Endothelial cell of hepatic sinusoid (primary cell): ENCODE measurements at regions not wholly inside any gene's neighbourhood (a gene's known extent, or its start where the extent isn't known, plus 50 kb on each side); places are given as distances from the start of the nearest gene placed in this dataset.

ENCODE experiments used
- in situ Hi-C: cut with HindIII; loops from 2 replicates; pipeline ENCODE4 v1.10.0; 2017; ENCODE audit warnings: low sequenced_read_pairs

DNA sequence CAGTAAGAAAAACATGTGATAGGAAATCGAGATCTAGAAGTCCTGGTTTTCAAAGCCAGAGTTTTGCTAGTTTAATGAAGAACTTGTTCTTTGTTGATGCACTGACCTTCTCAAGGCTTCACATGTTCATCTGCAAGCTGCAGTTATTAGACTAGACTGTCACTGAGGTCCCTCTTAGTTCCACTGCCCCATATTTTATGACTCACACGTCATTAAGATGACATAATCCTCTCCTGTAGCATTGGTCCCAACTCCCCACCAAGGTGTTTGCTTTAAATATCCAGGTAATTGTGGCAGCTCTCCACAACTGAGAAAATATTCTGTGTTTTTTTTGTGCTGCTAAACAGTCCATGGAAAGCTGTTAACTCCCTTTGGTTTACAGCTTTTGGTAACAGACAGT, 149.7 kb downstream of the MREG start:
- in situ Hi-C loops: no loop called here

DNA sequence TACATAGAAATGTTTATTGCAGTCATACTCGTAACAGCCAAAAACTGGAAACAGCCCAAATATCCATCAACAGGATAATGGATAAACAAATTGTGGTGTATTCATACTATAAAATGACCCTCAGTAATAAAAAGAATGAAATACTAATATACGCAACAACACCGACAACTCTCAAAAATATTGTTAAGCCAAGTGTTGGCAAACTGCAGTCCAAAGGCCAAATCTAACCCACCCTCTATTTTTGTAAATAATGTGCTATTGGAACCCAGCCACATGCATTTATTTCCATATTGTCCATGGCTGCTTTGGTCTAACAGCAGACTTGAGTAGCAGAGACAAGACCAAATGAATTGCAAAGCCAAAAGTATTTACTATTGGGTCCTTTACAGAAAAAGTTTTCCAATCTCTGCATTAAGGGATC, 151.0 kb downstream of the MREG start:
- in situ Hi-C loops: no loop called here

DNA sequence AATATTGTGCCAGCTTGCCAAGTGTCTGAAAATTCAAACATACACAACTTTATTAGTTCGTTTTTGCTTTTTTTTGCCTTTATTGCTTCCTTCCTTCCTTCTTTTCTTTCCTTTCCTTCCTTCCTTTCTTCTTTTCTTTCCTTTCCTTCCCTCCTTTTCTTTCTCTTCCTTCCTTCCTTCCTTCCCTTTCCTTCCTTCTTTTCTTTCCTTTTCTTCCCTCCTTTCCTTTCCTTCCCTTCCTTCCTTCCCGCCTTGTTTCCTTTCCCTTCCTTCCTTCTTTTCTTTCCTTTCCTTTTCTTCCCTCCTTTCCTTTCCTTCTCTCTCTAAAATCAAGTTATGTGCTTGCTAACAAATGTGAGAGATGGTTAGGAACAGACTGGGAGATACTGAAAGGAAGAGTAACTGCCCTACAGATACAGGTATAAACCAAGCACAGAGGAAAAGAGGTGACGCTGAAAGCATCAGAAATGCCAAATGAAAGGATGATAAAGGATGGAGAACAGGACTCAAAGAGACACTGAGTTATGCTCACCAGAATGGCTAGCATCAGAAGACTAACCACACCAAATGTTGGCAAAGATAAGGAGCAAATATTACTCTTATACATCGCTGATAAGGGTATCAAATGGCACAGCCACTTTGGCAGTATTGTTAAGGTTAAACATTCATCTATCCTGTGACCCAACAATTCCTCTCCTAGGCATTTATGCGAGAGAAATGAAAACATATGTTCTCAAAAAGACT, 151.6 kb downstream of the MREG start:
- in situ Hi-C loops: no loop called here

DNA sequence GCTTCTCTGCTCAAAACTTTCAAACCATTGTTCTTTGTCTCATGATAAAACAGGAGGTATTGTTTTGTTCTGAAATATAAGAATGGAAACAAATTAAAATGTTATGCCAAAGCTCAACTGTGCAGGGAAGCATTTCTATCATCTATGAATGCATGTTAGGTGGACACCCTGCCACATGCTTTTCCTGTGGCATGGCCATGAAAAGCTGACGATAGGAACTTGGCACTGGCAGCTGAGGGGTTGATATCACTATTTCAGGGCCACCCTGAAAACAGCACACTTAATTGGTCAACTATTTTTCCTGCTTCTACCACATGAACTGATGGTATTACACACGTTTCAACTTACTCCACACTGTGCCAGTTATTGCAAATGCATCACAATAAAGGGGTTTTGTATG, 157.3 kb downstream of the MREG start:
- in situ Hi-C loops: loop anchor here (5.0 kb wide), 1 partner anchor 41 kb away; no protein-coding TSS in a partner anchor

DNA sequence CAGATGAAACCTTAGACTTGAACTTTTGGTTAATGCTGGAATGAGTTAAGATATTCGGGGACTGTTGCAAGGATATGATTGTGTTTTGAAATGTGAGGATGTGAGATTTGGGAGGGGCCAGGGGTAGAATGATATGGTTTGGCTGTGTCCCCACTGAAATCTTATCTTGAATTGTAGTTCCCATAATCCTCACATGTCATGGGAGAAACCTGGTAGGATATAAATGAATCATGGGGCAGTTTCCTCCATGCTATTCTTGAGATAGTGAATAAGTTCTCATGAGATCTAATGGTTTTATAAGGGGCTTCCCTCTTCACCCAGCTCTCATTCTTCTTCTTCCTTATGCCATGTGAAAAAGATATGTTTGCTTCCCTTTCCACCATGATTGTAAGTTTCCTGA, 158.0 kb downstream of the MREG start:
- in situ Hi-C loops: loop anchor here (5.0 kb wide), 1 partner anchor 42 kb away; no protein-coding TSS in a partner anchor

DNA sequence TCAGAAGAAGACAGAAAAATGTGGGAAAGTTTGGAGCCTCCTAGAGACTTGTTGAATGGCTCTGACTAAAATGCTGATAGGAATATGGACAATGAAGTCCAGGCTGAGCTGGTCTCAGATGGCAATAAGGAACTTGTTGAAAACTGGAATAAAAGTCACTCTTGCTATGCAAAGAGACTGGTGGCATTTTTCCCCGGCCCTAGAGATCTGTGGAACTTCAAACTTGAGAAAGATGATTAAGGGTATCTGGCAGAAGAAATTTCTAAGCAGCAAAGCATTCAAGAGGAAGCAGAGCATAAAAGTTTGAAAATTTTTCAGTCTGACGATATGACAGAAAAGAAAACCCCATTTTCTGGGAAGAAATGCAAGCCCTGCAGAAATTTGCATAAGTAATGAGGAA, 159.3 kb downstream of the MREG start:
- in situ Hi-C loops: no loop called here

DNA sequence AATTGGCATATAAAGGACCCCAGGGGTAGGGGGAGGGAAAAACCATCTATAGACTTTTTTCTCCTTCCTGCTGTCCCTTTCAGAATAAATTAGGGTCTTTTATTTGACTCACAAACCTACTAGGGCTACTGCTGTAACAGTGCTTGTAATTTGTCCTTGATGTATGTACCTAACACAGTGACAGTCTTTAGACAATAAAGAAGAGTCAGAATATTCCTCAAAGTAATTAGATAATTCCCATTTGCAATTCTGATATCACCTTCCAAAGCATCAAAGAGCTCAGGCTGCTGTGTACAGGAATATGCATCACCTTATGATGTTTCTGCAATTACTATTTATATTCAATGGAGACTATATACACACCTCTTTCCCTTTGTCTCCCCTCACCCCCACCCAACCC, 161.7 kb downstream of the MREG start:
- in situ Hi-C loops: no loop called here

DNA sequence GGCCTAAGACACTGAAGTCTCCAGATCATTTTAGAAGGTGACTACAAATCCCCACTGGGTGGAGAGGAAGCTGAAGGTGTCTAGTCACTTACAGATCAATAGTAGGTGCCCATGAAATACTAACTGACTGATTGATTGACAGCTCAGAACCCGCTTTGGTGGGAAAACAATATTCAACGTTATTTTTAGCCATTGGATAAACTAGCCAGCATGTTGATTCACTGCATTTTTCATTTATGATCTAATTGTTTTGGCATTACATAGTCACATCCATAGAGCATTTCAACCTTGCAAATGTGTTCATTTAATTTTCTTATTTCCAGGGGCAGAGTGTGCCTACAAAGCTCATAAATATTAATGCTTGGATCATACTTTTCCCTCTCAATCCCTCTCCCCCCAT, 162.3 kb downstream of the MREG start:
- in situ Hi-C loops: no loop called here

DNA sequence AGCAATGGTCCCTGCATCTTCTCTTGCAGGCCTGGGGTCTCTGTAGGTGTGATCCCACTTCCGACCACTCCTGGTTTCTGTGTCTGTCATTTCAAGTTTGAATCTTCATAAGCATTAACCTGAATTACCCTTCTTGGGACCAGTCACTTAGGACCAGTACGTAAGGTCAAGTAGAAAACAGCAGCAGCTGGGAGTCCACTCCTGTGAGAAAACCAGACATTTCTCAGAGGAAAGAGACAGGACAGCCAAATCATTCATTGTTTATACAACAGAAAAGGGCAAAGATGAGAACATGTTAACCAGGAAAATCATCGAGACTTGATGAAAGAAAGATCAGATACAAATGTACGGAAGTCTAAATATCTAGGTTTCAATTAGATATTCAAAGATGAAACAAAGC, 163.0 kb downstream of the MREG start:
- in situ Hi-C loops: no loop called here

DNA sequence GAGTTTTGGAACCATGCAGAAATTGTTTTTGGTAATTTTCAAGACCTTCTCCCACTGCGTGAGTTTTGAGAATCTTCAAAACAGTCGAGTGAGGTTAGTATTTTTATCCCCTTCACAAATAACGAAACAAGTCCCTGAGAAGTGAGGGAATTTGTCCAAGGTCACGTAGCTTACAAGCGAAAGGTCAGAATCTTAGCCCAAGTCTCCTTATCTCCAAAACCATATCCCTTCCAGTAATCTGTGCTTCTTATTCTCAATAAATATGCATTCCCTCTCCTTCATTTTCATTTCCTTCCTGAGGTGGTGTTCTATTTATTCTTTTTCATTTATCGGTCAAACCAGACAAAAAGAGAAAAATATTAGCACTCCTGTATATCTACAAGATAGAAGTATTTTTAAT, 163.6 kb downstream of the MREG start:
- in situ Hi-C loops: no loop called here

DNA sequence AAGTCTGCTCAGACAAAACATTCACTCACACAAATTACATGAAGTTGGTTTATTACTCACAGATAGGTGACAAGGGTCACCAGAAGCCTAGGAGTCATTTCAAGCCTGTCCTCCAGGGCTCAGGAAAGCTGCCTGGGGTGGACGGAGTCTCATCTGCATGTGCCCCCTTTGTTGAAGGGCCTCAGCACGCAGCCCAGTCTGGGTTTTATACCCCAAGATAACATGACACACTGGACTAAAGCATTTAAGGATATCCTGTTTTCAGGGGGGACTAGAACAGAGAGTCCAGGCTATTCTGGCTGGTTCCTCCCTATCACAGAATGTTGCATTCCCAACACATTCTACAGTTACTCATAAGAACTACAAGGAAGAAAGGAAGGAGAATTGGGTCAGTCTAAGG, 164.7 kb downstream of the MREG start:
- in situ Hi-C loops: no loop called here

DNA sequence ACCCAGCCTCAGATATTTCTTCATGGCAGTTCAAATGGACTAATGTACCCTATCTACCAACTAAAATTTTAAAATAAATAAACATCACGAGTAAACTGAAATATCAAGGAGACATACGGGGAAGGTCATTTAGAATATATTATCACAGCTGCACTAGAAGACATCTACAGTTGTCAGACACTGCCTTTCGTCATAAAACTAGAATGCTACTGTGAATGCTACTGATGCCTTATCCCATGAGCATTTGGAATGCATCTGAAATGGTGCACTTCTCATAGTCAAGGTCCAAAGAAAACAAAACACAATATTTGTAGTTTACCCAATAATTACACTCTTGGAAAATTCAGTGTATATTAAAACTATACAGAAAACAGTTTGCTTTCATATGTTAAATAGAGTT, 165.2 kb downstream of the MREG start:
- in situ Hi-C loops: no loop called here

DNA sequence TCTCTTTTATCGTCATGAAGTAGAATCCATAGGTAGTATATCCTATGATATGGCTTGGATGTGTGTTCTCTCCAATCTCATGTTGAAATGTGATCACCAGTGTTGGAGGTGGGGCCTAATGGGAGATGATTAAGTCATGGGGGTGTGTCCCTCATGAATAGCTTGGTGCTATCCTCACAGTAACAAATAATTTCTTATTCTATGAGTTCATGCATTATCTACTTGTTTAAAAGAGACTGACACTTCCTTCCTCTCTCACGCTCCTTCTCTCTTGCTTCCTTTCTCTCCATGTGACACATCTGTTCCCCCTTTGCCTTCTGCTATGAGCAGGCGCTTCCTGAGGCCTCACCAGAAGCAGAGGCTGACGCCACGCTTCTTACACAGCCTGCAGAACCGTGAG, 165.6 kb downstream of the MREG start:
- in situ Hi-C loops: no loop called here

DNA sequence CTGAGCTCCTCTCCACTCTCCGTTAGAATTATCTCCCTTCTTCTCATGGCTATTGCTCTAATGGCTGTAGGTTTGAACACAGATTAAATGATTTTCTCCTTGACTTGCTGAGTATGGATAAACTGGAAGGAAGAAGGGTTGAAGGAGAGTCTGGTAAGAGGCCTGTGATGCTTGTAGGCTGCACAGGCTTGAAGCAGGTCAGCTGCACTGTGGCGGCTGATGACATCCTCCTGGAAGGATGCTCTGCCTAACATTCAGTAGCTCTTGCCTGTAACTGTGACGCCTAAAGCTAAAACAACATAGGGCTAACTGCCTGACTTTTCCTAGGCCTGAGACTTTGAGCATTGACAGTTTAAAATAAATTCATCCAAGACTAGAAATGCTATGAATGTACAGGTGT, 166.3 kb downstream of the MREG start:
- in situ Hi-C loops: no loop called here

DNA sequence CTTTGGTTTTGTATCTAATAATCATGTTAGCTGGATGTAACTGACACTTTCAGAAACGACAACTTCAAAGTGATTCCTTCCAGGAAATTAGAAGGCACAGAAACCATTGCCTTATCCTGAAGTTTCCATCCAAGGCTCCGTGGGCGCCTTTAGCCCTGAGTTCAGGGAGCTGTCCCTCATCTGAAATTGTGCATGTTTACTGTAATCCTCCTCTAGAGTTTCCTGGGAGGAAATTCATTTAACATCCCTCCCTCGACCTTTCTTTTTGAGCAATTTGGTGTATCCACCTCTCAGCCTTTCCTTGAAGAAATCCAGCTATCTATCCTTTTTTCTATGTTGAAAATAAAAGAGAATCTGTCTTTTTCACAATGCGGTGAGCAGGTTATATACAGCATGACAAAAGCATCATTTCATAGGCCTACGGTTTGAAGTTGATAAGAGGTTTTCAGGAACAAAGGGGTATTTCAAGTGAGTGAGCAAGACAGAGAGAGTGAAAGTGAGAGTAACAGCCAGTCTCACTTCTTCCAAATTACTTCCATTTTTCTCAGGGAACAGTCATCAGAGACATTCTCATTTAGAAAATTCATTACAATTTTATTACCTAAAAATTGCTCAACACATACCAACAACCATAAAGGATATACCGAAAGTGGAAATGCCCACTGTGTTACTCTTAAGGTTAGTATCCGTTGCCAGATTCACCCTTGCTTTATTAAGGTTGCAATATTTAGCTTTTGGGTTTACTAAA, 167.3 kb downstream of the MREG start:
- in situ Hi-C loops: no loop called here

DNA sequence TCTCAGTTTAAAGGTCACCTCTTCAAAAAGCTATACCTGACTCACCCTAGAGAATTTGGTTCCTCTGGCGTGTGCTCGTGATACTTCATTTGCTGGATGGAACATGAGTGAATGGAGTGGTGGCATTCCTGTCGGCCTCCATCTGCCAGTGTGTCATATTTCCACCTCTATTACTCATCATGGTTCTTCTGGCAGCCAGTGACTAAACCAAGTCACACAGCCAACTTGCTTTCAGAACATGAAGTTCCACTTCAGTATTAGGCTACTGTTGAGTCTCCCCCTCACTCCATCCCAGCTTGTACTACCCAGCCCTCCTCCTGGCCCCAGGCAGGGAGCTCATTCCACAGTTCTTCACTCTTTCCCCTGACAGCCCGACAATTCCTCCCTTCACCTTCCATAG, 169.8 kb downstream of the MREG start:
- in situ Hi-C loops: no loop called here

DNA sequence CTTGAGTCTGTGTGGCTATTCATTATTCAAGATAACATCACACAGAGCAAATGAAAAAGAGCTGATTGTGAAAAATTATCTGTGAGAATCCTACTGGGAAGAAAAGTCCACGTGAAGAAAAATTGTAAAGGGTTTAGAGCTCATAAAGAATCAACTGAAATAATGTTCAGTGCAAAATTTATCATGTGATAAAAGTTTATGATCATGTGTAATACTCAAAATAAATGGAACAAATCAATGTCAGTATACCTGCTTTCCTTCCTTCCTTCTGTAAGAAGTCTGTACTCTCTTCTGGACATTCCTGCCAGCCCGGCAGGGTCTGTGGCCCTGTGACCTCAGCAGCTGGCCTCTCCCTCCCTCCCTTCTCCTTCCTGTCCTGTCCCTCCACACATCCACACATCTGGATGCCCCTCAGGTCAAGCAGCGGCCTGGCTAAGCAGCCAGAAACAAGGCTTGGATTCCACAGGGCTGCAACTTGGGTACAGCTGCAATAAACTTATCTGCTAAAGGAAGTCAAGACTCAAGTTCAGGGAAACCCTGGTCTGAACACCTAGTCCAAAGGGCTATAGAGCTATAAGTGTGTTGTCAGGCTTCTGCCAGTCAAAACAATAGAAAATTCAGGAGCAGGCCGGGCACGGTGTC, 172.1 kb downstream of the MREG start:
- in situ Hi-C loops: no loop called here

DNA sequence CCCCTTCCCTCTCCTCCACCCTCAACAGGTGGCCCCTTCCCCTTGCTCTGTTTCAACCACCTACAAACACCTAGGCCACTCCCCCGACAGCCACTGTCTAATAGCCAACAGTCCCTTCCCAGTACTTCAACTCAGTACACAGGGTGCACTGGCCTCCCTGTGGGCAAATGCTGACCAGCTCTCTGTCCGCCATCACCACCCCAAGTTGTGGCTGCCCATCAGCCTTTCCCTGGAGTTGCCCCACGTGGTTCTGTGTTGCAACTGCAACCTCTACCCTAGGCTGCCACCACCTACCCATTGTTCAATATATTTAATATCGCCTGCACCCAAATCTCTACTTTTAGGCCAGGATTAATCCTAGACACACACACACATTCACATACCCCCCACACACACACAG, 173.5 kb downstream of the MREG start:
- in situ Hi-C loops: no loop called here

DNA sequence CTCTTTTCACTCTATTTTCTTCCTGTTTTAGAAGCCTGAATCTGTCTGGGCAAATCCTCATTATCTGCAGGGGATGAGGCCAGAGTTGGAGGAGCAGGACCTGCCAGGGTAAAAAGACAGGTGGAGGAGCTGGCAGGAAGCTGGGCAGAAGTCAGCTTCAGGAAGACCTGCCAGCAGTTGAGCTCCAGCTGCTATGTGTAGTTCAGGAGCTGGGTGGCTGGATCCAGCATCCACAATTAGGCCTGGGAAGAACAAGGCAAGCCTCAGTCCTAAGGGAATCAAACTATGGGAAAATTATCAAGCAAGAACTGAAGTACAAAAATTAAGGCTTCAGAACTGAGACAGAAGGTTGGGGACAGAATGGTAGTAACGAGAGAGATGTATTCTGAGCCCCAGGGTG, 174.0 kb downstream of the MREG start:
- in situ Hi-C loops: no loop called here

DNA sequence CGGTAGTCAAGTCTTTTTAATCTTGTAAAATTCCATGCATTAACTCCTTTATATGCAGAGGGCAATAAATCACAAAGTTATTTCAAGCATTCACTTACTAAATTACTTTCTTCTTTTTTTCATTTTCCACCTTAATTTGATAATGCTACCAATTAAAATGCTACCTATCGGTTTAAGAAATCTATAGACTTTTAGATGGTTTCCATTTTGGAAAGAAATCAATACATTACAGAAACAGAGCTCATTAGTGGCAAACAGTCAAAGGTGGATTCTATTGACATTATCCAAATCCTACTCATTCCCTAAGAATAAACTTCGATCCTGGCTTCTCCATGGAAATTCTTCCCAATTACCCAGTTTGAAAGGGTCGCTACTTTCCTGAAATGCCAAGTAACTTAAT, 176.5 kb downstream of the MREG start:
- in situ Hi-C loops: no loop called here

DNA sequence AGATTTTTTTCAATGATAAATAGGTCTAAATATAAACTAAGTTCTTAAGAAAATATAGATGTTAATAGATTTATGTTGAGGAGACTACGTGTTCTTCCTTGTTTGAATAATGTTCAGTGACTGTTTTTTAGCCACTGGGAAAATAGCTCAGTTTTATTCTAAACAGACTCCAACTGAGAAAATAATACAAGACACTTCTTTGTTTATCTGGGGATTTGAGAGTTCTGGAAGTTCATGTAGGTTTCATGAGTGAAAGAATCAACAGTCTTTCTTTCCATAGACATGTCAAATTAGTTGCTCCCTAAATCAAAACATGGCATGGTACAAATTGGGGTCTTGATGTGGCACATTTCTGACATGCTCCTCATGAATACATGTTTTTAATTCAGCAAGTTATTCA, 177.7 kb downstream of the MREG start:
- in situ Hi-C loops: no loop called here

DNA sequence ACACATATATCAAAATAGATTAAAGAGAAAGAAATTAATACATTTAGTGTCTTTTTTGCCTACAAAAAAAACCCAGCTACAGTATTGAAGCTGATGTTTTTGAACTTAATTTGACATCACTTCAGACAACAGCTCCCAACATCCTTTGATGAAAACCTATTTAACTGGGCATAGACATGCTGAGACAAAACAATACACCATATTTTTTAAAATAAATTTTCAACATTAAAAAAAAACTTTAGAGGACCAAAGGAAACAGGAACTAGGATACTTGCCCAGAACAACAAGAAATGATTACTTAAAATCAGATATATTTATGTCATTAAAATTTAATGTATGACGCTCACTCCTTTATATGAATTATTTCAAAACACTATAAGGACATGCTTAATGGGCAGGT, 178.1 kb downstream of the MREG start:
- in situ Hi-C loops: no loop called here
